GM19463 (cell line): ENCODE measurements at regions not wholly inside any gene's neighbourhood (a gene's known extent, or its start where the extent isn't known, plus 50 kb on each side); places are given as distances from the start of the nearest gene placed in this dataset.

Experiments used
- ATAC-seq: cut with Tn5 transposase; IDR thresholded peaks from one replicate; pipeline ENCODE4 v1.9.1; 2021; ENCODE audit warnings: mild to moderate bottlenecking, moderate library complexity; ENCODE audit not compliant: unreplicated experiment

DNA sequence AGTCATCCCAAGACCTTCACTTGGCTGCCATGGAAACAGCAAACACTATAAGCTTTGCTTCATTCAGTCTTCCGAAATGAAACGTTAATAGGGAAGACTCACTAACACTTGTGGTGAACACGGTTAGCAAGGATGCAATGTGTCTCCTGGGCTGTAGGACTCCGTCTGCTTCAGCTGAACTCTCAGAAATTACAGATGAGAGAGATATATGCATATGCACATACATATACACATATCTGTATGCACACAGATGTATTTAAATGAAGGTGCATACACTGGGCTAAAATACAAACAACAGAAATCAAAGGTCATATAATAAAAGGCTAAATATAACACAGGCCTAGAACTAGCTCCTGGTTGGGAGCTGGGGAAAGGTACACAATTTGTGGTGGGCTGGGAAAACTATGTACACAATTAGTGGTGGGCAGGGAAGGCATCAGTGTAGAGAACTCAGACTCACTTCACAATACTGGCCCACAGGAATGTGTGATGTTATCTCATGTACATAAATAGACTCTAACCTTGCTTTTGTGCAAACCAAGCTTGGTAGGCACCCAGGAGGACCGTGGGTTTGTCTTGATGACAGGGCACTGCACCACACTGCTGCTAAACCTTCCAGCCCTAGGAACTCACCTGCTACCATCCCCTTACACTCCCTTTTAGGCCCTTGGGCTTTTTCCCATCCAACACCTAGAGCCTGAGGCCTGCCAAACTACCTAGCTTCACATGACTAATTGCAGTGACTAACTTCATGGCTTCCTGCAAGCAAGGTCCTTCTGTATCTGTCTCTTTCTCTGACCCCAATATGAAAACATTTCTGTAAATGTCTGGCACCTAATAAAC, 873.1 kb downstream of the NSUN3 start:
- no peak for ATAC-seq

GRCh38 chr3:94937980-94938379, 875.1 kb downstream of the NSUN3 start:
- no peak for ATAC-seq

DNA sequence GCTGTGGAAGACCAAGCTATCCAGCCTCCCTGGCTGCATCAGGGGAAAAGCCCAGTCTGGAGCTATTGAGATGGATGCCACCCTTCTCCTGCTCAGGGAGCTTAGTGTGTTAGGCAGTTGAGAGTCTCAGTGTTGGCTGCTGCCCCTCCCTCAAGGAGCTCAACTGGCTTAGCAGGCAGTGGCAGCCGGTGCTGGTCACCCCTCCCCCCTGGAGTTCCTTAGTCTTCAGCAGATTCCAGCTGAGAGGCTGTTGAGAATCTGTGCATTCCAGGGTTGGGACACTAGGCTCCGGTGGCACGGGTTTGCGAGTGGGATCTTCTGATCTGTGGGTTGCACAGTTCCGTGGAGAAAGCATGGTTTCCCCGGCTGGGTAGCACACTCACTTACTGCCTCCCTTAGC, 883.8 kb downstream of the NSUN3 start:
- no peak for ATAC-seq

DNA sequence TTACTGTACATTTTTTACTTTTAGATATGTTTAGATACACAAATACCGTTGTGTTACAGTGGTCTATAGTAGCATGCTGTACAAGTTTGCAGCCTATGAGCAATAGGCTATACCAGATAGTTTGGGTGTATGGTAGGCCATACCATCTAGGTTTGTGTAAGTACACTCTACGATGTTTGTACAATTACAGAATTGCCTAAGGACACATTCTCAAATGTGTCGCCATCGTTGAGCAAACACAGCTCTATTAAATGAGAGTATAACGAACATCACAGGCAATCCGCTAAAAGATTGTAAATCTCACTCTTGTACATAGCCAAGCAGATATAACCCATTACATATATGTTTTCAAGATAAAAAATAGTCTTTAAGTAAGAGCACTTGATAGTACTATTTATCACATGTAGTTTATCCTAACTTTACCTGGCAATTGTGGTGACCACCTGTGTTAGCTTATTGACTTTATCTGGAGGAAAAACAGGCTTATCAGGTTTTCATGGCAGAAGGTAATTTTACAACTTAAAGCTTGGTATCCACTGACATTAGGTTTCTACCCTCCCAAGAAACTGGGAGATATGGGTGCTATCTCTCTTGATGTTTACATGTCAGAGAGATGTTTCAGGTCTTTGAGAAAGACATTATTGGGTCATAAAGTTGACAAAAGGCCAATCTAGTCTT, 898.7 kb downstream of the NSUN3 start:
- ATAC-seq: no peak

- ATAC-seq: no peak
These were observed 903.1 kb downstream of the NSUN3 start for GRCh38 chr3:94965867-94966475.

DNA sequence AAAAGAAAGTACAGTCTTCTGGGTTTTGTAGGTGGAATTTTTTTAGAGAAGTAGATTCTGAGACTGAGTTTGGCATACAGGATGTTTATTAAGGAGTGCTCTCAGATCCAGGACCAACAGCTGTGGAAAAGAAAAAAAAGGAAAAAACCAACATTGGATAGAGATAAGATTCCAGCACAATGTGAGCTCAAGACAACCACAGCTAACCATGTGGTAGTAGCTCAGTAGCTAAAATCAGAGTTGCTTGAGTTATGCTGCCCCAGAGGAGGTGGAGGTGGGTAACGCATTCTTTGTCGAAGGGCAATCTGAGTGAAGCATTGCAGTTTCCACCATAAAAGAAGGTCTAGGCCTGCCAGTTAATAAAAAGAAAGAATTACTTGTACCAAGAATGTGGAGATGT, 904.3 kb downstream of the NSUN3 start:
- no peak for ATAC-seq

DNA sequence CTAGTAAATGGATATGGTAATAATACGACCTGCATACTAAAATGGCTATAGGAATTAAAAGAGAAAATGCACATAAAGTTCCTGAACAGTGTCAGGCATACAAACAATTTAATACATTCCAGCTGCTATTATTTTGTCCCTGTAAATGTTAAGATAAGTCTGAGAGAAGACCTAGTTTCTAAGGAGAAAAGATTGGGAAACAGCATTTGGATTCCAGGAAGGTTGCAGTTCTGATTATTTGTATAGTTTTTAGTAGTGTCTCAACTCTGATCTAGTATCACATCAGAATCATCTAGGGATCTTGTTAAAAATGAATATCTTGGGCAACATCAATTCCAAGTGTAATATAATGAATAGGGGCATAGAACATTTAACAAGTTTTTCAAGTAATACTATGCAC, 905.7 kb downstream of the NSUN3 start:
- ATAC-seq: no peak

DNA sequence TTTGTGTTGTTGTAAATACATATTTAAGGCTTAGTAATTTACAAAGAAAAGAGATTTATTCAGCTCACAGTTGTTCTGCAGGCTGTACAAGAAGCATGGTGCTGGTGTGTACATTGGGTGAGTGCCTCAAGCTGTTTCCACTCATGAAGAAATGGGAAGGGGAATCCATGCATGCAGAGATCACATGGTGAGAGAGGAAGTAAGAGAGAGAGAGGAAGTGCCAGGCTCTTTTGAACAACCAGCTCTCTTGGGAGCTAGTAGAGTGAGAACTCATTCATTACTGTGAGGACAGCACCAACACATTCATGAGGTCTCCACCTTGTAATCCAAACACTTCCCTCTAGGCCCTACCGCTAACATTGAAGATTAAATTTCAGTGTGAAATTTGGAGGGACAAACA, 909.2 kb downstream of the NSUN3 start:
- no peak for ATAC-seq

GRCh38 chr3:94978084-94978483, 915.2 kb downstream of the NSUN3 start:
- ATAC-seq: no peak

DNA sequence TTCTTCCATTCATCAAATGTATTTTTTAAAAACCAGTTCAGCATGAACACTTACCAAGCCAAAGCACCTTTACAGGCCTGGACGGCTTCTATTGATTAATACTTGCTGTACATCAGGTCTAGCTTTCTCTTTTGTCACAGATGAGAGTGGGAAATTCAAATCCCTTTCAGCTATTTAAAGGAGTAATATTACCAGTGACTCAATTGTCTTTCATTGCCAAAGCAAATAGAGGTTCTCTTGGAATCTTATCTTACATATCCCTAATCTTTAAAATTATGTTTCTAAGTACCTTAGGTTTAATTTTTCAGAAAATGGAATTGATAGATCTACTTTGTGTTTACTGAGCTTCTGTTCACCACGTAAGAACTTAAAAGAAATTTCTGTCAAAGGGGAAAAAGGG, 922.9 kb downstream of the NSUN3 start:
- no peak for ATAC-seq

- ATAC-seq: no peak
These were observed 928.3 kb downstream of the NSUN3 start for GRCh38 chr3:94990952-94991705.

DNA sequence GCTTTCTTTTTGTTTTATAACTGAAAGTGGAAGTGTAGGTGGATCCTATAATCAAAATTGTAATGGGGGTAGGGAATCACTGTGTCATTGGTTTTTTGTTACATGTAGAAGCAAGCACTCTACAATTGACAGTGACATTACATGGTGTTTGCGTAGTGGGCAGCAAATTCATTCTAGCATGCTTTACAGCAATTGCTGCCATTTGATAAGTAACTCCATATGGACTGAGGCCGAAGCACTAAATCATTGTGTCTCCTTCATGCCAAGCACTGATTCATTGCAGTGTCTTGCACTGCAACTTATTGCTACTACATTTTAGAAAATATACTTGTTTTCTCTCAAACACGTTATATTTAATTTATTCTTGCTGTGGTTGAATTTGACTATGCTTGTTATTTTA, 933.9 kb downstream of the NSUN3 start:
- no peak for ATAC-seq

- ATAC-seq: no peak
These were observed 939.7 kb downstream of the NSUN3 start for GRCh38 chr3:95002438-95003046.

DNA sequence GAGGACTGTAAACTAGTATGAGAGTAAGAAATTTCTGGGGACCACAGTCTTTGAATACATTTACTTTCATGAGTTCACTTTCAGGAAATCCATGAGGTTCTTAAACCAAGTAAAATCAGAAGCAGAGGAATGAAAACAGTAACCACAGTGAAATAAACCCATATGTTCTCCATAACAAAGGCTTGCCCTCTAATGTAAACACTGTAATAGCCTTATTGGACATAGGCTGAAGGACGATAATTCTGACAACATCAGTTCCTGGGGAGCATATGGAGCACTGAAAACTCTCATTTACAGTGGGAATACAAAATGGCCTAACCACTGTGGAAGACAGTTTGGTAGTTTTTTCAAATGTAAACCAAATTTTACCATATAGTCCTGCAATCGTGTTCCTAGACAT, 965.8 kb downstream of the NSUN3 start:
- ATAC-seq: no peak

DNA sequence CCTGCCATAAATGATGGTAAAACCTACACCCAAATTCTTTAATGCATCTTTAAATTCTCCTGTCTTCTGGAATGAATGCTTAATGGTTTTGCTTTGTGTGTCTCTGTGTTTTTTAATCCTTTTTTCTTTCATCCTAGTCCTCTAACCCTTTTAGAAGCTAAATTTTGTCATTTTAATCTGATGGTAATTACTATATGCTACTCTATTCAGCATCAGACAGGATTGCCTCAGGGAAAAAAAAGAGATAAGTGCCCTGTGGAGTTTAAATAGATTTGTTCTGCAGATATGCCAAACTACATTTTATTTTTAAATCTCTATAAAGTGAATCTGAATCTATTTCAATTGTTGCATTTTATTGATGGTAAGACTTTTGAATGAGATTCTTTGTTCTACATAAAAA, 966.8 kb downstream of the NSUN3 start:
- ATAC-seq: no peak

DNA sequence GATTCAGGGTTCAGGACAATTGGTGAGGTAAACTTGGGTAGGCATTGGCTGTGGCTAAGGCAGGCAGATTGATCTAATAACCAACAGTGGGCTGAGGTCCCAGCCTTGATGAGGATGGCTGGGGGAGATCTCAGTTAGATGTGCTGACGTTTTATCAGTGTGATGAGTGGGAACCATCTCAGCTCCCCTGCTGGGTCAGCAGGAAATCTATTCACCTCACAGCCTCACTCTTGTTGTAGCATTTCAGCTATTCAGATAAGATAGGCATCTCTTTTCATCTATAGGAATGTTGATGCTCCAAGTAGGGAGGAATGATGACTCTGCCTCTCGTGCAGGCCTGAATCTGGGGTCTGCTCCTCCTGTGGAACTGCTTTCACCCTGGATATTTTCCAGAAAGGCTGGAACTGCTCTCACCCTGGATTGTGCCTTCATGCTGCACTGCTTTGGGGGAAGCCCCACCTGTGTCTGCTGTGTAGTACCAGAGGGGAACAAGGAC, 973.7 kb downstream of the NSUN3 start:
- no peak for ATAC-seq

GRCh38 chr3:95037097-95037496, 974.2 kb downstream of the NSUN3 start:
- no peak for ATAC-seq

- no peak for ATAC-seq
These were observed 975.1 kb downstream of the NSUN3 start for GRCh38 chr3:95037927-95038326.

DNA sequence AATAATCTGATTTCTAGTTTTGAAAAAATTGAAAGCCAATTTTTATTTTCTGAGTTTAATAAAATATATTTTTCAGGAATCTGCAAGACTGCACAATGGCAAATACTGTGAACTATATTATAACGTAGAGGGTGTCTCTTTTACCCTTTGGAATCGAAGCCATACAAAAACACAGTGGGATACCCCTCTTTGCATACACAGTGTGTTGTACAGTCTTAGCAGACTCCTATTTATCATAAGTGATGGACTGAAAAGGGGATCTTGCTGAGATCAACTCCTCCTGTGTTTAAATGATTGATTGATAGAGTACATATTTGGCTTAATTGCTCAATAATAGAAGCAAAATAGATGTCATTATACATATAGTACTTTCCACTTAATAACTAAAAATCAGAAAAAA, 981.2 kb downstream of the NSUN3 start:
- no peak for ATAC-seq

- ATAC-seq: no peak
These were observed 985.7 kb downstream of the NSUN3 start for GRCh38 chr3:95048564-95048963.

GRCh38 chr3:95049841-95050240, 987.0 kb downstream of the NSUN3 start:
- ATAC-seq: no peak
